Activated CD4-positive, alpha-beta T cell treated with anti-CD3 and anti-CD28 coated beads, Interleukin-2, amount 50 U/mL, for 4 hours (primary cell): ENCODE measurements at regions not wholly inside any gene's neighbourhood (a gene's known extent, or its start where the extent isn't known, plus 50 kb on each side); places are given as distances from the start of the nearest gene placed in this dataset.
"Not testable (repeated sequence)": the region's sequence is repeated elsewhere in the genome, so short reads cannot be mapped to it uniquely, and the experiment has no call there.

Experiments
- DNase-seq, 2 experiments: peaks; one replicate each; pipeline ENCODE4 v3.0.0-alpha.2; 2020

- DNase-seq = no peak
Measured at GRCh38 chr2:48228345-48228684, 86.2 kb upstream of the FOXN2 start.

GRCh38 chr2:48229063-48229462 lies 85.4 kb upstream of the FOXN2 start:
- no peak for DNase-seq

GRCh38 chr2:48230834-48231233 lies 83.6 kb upstream of the FOXN2 start:
- DNase-seq = no peak

GRCh38 chr2:48232351-48232750 lies 82.1 kb upstream of the FOXN2 start:
- no peak for DNase-seq

- DNase-seq = no peak
Measured at GRCh38 chr2:48233005-48233404, 81.5 kb upstream of the FOXN2 start.

GRCh38 chr2:48233824-48234223 lies 80.7 kb upstream of the FOXN2 start:
- not testable (repeated sequence) for DNase-seq

- no peak for DNase-seq
Measured at GRCh38 chr2:48235076-48235475, 79.4 kb upstream of the FOXN2 start.

- no peak for DNase-seq
Measured at GRCh38 chr2:48238381-48238780, 76.1 kb upstream of the FOXN2 start.

GRCh38 chr2:48240912-48241311 lies 73.6 kb upstream of the FOXN2 start:
- DNase-seq = no peak

- DNase-seq = no peak
Measured at GRCh38 chr2:48247206-48247605, 67.3 kb upstream of the FOXN2 start.

- DNase-seq = no peak
Measured at GRCh38 chr2:48248251-48248933, 66.1 kb upstream of the FOXN2 start.

GRCh38 chr2:48249025-48249424 lies 65.5 kb upstream of the FOXN2 start:
- no peak for DNase-seq

GRCh38 chr2:48249631-48250473 lies 64.6 kb upstream of the FOXN2 start:
- no peak for DNase-seq

GRCh38 chr2:48250474-48250844 lies 64.0 kb upstream of the FOXN2 start:
- no peak for DNase-seq

GRCh38 chr2:48250943-48251342 lies 63.5 kb upstream of the FOXN2 start:
- DNase-seq = no peak

- no peak for DNase-seq
Measured at GRCh38 chr2:48251437-48252148, 62.9 kb upstream of the FOXN2 start.

- DNase-seq = no peak
Measured at GRCh38 chr2:48253301-48253700, 61.2 kb upstream of the FOXN2 start.

- no peak for DNase-seq
Measured at GRCh38 chr2:48254839-48255238, 59.6 kb upstream of the FOXN2 start.

GRCh38 chr2:48257456-48257855 lies 57.0 kb upstream of the FOXN2 start:
- no peak for DNase-seq

- DNase-seq = no peak
Measured at GRCh38 chr2:48258481-48259149, 55.9 kb upstream of the FOXN2 start.

- DNase-seq = no peak
Measured at GRCh38 chr2:48259811-48260210, 54.7 kb upstream of the FOXN2 start.

GRCh38 chr2:48264627-48265026 lies 49.9 kb upstream of the FOXN2 start:
- no peak for DNase-seq
